ENCODE measurements at regions not wholly inside any gene's neighbourhood (a gene's known extent, or its start where the extent isn't known, plus 50 kb on each side); places are given as distances from the start of the nearest gene placed in this dataset.

DNA sequence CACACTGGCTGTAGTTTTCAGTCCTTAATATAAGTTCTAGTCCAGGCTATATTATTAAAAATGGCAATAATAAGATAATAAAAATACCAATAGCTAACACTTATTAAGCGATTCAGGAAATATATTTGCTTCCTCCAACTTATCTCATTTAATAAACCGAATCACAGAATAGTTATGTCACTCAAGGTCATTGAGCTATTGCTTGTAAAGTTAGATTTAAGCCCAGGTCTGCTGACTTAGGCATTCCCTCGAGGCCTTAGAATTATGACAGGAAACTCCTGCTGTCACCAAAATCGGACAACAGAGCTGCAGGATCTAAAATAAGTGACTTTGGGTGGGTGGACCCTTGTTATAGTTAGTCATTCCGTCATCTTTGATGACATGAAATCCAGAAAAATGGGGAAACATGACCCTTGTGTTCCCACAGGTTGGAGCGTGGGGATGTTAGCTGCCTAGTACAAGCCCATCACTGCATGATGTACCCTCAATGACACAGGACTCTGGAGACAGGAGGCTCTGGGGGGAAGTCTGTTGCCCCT lies 181.3 kb upstream of the PHYHIPL start:
- DNase-seq (ENCODE audit: low read depth), result no peak
- H3K4me3 ChIP-seq (ENCODE audit: low read depth, low read length), result no peak overlapping the region
- TF ChIP-seq, protein P1, sequence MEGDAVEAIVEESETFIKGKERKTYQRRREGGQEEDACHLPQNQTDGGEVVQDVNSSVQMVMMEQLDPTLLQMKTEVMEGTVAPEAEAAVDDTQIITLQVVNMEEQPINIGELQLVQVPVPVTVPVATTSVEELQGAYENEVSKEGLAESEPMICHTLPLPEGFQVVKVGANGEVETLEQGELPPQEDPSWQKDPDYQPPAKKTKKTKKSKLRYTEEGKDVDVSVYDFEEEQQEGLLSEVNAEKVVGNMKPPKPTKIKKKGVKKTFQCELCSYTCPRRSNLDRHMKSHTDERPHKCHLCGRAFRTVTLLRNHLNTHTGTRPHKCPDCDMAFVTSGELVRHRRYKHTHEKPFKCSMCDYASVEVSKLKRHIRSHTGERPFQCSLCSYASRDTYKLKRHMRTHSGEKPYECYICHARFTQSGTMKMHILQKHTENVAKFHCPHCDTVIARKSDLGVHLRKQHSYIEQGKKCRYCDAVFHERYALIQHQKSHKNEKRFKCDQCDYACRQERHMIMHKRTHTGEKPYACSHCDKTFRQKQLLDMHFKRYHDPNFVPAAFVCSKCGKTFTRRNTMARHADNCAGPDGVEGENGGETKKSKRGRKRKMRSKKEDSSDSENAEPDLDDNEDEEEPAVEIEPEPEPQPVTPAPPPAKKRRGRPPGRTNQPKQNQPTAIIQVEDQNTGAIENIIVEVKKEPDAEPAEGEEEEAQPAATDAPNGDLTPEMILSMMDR (conservative IDR thresholded peaks at IDR 0.05; ENCODE audit: low read depth, low read length), result no peak

GRCh38 chr10:58996063-58996462 lies 180.4 kb upstream of the PHYHIPL start:
- DNase-seq (ENCODE audit: low read depth), result no peak
- no peak overlapping the region for H3K4me3 ChIP-seq (ENCODE audit: low read depth, low read length)
- TF ChIP-seq, protein P1 (conservative IDR thresholded peaks at IDR 0.05; ENCODE audit: low read depth, low read length), result no peak

DNA sequence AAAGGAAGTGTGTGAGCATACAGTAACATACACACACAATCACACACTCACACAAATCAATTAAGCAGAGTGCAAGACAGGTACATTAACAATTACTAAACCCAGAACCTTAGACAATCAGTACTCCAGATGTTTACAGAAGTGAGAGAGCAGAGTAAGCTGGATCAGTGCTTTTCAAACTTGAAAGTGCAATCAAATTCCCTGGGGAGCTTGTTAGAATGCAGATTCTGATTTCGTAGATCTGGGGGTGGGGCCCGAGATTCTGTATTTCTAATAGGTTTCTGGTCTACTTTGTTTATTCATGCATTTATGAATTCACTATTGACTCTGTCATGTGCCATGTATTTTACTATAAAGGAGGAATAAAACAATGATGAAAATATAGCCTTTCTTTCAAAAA lies 179.6 kb upstream of the PHYHIPL start:
- no peak overlapping the region for H3K4me3 ChIP-seq (ENCODE audit: low read depth, low read length)
- DNase-seq (ENCODE audit: low read depth), result no peak
- TF ChIP-seq, protein P1 (conservative IDR thresholded peaks at IDR 0.05; ENCODE audit: low read depth, low read length), result no peak

DNA sequence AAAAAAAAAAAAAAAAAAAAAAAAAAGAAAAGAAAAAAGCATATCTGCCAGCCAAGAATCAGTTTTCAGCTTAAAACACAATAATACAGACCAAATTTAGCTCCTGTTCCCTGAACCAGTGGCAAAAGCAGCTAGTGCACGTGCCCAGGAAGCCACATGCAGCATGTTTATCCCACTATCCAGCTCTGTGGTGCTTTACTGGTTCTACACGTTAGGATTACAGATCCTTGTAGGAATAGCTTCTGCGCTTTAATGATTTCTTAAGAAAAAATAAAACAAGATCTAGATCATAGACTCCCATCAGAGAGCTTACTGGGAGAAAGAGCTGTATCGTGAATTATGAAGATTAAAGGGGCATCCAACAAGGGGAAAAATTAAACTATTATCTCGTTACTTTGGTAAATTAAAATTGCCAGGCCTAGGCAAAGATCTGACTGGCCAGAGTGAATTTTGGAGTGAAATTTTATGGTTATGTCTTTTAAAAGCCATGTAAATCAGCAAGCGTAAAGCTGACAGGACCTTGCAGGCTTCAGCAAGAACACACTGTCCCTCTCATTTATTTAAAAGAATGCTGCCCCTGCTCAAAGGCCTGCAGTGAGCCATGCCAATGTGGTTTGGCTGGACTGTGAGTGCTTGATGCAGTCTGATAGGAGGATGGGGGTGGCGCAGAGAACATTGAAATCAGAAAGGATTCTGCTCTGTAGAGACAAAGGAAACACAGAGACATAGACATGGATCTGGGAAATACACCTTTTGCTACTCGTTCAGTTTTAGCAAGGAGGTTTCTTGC lies 177.3 kb upstream of the PHYHIPL start:
- TF ChIP-seq, protein P1 (conservative IDR thresholded peaks at IDR 0.05; ENCODE audit: low read depth, low read length), result no peak
- no peak overlapping the region for H3K4me3 ChIP-seq (ENCODE audit: low read depth, low read length)
- DNase-seq (ENCODE audit: low read depth), result no peak

GRCh38 chr10:59000162-59000825 lies 176.1 kb upstream of the PHYHIPL start:
- H3K4me3 ChIP-seq (ENCODE audit: low read depth, low read length), result no peak overlapping the region
- TF ChIP-seq, protein P1 (conservative IDR thresholded peaks at IDR 0.05; ENCODE audit: low read depth, low read length), result no peak
- no peak for DNase-seq (ENCODE audit: low read depth)

GRCh38 chr10:59002011-59002410 lies 174.4 kb upstream of the PHYHIPL start:
- TF ChIP-seq, protein P1 (conservative IDR thresholded peaks at IDR 0.05; ENCODE audit: low read depth, low read length), result no peak
- no peak for DNase-seq (ENCODE audit: low read depth)

More at GRCh38 chr10:59002011-59002410, 174.4 kb upstream of the PHYHIPL start:
- H3K4me3 ChIP-seq (ENCODE audit: low read depth, low read length), result no peak overlapping the region
